ENCODE measurements at regions not wholly inside any gene's neighbourhood (a gene's known extent, or its start where the extent isn't known, plus 50 kb on each side); places are given as distances from the start of the nearest gene placed in this dataset.
"Not testable (repeated sequence)": the region's sequence is repeated elsewhere in the genome, so short reads cannot be mapped to it uniquely, and the experiment has no call there.

DNA sequence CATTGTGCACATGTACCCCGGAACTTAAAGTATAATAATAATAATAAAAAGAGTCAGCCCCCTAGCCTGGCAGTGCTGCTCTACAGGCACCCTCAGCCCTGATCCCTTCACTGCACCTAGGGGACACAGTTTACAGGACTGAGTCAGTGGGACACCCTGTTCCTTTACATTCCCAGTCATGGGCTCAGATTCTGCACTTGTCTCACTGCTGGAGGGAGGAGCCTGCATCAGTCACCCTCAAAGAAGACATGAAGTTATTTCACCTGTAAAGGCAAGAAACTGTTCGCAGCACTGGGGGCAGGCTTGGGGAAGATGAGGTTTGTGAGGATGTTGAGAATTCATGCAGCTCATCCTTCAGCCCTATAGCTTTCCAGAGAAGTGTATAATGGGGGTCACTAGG is 50.7 kb upstream of the VPREB1 start:
- no peak for DNase-seq

- DNase-seq = not testable (repeated sequence)
Observed at GRCh38 chr22:22193462-22193861, 51.1 kb upstream of the VPREB1 start.

- not testable (repeated sequence) for DNase-seq
Observed at GRCh38 chr22:22193006-22193405, 51.6 kb upstream of the VPREB1 start.

DNA sequence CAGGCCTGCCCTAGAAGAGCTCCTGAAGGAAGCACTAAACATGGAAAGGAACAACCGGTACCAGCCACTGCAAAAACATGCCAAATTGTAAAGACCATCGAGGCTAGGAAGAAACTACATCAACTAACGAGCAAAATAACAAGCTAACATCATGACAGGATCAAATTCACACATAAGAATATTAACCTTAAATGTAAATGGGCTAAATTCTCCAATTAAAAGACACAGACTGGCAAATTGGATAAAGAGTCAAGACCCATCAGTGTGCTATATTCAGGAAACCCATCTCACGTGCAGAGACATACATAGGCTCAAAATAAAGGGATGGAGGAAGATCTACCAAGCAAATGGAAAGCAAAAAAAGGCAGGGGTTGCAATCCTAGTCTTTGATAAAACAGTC is 54.8 kb upstream of the VPREB1 start:
- DNase-seq = not testable (repeated sequence)

- not testable (repeated sequence) for DNase-seq
Observed at GRCh38 chr22:22187863-22188262, 56.7 kb upstream of the VPREB1 start.

DNA sequence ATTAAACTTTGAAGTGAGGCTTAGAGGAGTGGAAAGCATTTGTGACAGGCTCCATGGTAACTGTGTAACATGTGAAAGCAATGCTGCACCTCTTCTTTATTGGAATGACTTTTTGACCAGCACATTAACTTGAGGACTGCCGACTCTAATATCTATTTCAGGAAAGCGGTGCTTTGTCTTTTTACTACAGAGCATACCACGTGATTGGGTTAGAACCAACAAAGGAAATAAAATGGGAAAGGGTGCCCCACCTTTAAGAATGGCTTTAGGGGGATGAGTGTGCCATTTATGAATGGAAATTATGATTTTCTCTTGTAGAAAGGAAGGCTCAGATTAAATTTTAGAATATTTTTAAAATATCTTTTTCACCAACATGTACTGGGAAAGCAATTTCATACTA is 57.3 kb upstream of the VPREB1 start:
- no peak for DNase-seq

- no peak for DNase-seq
Observed at GRCh38 chr22:22185844-22186499, 58.6 kb upstream of the VPREB1 start.

DNA sequence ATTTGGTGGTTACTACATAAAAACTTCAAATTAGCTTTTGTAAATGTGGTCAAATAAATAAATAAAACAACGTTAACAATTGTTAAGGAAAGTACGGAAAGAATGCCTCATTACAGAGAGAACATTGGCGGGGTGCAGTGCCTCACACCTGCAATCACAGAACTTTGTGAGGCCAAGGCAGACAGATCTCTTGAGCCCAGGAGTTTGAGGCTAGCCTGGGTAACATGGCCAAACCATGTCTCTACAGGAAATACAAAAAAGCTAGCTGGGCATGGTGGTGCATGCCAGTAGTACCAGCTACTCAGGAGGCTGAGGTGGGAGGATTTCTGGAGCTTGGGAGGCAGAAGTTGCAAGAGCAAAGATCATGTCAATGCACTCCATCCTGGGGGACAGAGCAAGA is 59.4 kb upstream of the VPREB1 start:
- DNase-seq = no peak

GRCh38 chr22:22184277-22184807 is 60.2 kb upstream of the VPREB1 start:
- no peak for DNase-seq

- no peak for DNase-seq
Observed at GRCh38 chr22:22182990-22183264, 61.7 kb upstream of the VPREB1 start.

DNA sequence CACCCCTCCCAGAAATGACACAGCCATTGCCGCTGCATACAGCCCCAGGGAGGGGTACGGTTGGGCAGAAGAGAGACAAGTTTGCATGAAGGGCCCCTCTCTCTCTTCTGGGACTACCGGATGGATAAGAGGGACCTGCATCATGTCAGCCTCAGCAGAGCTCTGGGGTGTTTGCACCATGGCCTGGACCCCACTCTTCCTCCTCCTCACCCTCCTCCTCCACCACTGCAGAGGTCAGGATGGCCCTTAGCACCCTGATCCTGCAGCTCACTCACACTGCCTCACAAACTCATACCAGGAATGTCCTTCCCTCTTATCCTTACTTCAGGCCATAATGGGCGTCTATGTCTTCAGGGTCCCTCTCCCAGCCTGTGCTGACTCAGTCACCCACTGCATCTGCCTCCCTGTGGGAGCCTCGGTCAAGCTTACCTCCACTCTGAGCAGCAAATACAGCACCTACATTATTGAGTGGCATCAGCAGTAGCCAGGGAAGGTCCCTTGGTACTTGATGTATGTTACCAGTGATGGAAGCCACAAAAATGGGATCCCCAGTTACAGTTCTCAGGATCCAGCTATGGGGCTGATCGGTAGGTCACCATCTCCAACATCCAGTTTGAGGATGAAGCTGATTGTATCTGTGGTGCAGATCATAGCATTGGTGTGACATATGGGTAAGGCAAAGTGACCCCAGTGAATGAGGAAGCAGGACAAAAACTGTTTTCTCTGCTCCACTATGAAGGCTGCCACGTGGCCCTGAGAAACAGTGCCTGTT is 62.2 kb upstream of the VPREB1 start:
- DNase-seq = no peak

- no peak for DNase-seq
Observed at GRCh38 chr22:22181341-22181850, 63.2 kb upstream of the VPREB1 start.

DNA sequence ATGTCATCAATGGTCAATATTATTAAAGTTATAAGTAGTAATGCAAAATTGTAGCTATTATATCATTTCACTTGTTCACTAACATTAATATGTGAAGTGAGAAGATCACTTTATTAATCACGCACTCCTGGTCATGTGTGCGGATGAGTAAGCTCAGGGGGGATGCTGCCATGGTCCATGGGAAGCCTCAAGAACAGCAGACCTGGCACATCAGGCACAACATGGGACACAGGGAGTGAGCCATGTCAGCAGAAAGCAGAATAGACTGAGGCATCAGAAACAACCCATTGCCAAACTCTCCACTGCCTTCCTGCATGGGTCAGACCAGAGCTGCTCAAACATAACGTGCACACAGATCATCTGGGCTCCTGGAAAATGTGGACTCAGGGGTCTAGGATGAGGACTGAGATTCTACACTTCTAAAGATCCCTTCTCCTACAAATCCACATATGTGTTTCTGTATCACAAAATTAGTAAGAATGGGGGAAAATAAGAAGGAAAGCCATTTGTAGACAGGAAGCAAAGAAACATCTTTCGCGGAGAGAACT is 63.8 kb upstream of the VPREB1 start:
- DNase-seq = no peak

DNA sequence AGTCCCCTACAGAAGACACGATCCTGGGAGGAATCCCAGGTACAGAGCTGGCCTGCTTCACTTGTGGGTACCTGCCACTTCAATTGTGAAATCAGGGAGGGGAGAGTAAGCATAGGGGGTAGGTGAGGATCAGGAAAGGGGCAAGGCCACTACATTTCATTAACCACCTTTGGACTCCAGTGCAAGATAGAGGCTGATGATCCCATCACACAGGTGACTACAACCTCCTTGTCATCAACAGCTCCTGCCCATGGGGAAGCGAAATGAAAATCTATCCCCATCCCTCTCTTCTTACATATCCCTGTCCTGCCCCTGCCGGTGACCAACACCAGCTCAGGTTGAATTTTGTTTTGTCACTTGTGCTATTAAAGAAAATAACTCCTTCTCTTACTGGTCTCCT is 64.7 kb upstream of the VPREB1 start:
- DNase-seq = no peak

- no peak for DNase-seq
Observed at GRCh38 chr22:22178992-22179391, 65.6 kb upstream of the VPREB1 start.

- DNase-seq = no peak
Observed at GRCh38 chr22:22178355-22178965, 66.1 kb upstream of the VPREB1 start.

GRCh38 chr22:22176929-22177616 is 67.5 kb upstream of the VPREB1 start:
- DNase-seq = no peak

- not testable (repeated sequence) for DNase-seq
Observed at GRCh38 chr22:22172896-22173628, 71.5 kb upstream of the VPREB1 start.

DNA sequence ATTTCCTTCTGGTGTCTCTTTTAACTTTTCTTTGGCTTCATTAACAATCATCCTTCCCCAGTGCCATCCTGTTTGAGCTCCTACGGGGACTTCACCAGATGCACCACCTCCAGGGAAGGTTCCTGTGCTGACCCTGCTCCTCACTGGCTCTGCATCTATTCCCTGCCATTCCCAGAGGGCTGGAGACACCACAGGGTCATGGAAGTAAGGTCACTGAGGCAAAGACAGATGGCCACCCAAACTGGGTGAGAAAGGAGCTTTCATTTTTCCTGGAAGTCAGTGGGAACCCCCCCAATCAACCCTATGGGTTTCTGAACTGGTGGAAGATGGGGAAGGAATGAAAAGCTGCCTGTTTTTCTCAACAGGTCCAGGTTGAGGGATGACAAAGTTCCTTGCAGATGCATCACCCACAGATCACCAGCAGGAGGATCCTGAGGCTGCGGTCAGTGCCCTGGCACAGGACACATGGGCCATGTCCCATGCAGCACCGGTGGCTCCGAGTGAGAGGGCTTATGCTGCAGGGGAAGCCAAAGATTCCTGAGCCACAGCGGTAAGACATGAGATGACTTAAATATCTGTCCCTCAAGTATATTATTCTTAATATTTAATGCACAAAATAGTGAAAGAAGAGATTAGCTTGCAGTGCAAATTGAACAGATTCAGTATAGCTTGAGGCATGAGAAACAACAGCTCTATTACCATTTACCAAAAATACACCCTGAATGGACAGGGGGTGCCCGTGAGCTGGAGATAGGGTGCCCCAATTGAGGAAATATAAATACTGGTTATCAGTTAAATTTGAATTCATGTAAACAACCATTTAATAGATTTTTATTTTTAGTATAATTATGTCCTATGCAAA is 73.0 kb upstream of the VPREB1 start:
- DNase-seq = no peak

- DNase-seq = no peak
Observed at GRCh38 chr22:22169923-22170322, 74.7 kb upstream of the VPREB1 start.

All from KG1 (cell line).